HT1080 (cell line): ENCODE measurements at regions not wholly inside any gene's neighbourhood (a gene's known extent, or its start where the extent isn't known, plus 50 kb on each side); places are given as distances from the start of the nearest gene placed in this dataset.
"Not testable (repeated sequence)": the region's sequence is repeated elsewhere in the genome, so short reads cannot be mapped to it uniquely, and the experiment has no call there.

Experiments
- DNase-seq: peaks from one replicate; pipeline ENCODE4 v3.0.0-alpha.2; 2015; ENCODE audit warnings: low read depth

DNA sequence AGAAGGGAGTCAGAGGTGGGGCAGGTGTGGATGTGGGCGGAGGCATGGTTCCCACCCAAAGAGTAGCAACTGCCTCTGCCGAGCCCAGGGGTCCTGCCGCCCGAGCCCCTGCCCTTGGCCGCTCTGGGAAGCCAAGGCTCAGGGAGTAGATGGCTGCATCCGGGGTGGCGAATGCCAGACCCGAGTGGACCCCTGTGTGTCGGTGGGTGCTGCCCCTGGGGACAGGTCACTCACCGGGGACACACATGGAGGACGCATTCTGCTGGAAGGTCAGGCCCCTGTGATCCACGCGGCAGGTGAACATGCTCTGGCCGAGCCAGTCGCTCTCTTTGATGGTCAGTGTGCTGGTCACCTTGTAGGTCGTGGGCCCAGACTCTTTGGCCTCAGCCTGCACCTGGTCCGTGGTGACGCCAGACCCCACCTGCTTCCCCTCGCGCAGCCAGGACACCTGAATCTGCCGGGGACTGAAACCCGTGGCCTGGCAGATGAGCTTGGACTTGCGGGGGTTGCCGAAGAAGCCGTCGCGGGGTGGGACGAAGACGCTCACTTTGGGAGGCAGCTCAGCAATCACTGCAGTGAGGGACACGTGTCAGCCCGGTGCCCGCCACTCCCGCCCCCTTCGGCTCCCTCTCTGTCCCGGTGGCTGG, 329.0 kb downstream of the TMEM121 start:
- DNase-seq, result no peak

GRCh38 chr14:105855893-105856675, 329.7 kb downstream of the TMEM121 start:
- DNase-seq, result no peak

- no peak for DNase-seq
Measured at GRCh38 chr14:105856676-105857219, 330.4 kb downstream of the TMEM121 start.

DNA sequence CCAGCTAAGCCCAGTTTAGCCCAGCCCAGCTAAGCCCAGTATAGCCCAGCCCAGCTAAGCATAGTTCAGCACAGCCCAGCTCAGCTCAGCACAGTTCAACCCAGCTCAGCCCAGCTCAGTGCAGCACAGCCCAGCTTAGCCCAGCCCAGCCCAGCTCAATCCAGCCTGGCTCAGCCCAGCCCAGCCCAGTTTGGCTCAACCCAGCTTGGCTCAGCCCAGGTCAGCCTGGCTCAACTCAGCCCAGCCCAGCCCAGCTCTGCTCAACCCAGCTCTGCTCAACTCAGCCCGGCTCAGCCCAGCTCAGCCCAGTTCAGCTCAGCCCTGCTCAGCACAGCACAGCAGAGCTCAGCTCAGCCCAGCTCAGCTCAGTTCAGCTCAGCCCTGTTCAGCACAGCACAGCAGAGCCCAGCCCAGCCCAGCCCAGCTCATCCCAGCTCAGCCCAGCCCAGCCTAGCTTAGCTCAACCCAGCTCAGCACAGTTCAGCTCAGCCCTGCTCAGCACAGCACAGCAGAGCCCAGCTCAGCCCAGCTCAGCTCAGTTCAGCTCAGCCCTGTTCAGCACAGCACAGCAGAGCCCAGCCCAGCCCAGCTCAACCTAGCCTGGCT, 330.9 kb downstream of the TMEM121 start:
- no peak for DNase-seq

DNA sequence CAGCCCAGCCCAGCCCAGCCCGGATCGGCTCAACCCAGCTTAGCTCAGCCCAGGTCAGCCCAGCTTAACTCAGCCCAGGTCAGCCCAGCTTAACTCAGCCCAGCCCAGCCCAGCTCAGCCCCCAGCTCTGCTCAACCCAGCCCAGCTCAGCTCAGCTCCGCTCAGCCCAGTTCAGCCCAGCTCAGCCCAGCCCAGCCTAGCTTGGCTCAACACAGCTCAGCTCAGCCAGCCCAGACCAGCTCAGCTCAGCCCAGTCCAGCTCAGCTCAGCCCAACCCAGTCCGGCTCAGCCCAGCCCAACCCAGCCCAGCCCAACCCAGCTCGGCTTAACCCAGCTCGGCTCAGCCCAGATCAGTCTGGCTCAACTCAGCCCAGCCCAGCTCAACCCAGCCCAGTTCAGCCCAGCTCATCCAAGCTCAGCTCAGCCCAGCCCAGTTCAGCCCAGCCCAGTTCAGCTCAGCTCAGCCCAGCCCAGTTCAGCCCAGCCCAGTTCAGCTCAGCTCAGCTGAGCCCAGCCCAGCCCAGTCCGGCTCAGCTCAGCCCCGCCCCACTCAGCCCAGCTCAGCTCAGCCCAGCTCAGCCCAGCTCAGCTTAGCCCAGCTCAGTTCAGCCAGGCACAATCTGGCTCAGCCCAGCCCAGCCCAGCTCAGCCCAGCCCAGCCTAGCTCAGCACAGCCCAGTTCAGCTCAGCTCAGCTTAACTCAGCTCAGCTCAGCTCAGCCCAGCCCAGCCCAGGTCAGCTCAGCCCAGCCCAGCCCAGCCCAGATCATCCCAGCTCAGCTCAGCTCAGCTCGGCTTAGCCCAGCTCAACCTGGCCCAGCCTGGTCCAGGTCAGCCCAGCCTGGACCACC, 331.7 kb downstream of the TMEM121 start:
- DNase-seq, result no peak

GRCh38 chr14:105858676-105859025, 332.3 kb downstream of the TMEM121 start:
- DNase-seq, result no peak

GRCh38 chr14:105859073-105859716, 332.8 kb downstream of the TMEM121 start:
- not testable (repeated sequence) for DNase-seq

DNA sequence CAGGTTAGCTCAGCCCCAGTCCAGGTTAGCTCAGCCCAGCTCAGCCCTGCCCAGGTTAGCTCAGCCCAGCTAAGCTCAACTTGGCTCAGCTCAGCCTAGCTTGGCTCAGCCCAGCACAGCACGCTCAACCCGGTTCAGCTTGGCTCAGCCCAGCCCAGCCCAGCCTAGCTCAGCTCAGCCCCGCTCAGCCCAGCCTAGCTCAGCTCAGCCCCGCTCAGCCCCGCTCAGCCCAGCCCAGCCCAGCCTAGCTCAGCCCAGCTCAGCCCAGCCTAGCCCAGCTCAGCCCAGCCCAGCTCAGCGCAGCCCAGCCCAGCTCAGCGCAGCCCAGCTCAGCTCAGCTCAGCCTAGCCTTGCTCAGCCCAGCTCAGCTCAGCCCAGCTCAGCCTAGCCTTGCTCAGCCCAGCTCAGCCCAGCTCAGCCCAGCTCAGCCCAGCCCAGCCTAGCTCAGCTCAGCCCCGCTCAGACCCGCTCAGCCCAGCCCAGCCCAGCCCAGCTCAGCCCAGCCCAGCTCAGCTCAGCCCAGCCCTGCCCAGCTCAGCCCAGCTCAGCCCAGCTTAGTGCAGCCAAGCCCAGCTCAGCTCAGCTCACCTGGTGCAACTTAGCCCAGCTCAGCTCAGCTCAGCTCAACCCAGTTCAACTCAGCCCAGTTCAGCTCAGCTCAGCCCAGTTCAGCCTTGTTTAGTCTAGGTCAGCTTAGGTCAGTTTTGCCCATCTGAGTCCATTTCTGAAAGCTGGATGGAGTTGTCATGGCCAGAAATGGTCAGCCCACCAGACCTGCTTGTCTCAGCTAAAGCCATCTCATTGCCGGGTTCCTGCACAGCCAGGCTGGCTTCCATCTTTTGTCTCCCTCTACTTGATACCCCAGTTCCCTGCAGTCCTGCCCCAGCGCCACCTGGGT, 333.6 kb downstream of the TMEM121 start:
- DNase-seq, result no peak

DNA sequence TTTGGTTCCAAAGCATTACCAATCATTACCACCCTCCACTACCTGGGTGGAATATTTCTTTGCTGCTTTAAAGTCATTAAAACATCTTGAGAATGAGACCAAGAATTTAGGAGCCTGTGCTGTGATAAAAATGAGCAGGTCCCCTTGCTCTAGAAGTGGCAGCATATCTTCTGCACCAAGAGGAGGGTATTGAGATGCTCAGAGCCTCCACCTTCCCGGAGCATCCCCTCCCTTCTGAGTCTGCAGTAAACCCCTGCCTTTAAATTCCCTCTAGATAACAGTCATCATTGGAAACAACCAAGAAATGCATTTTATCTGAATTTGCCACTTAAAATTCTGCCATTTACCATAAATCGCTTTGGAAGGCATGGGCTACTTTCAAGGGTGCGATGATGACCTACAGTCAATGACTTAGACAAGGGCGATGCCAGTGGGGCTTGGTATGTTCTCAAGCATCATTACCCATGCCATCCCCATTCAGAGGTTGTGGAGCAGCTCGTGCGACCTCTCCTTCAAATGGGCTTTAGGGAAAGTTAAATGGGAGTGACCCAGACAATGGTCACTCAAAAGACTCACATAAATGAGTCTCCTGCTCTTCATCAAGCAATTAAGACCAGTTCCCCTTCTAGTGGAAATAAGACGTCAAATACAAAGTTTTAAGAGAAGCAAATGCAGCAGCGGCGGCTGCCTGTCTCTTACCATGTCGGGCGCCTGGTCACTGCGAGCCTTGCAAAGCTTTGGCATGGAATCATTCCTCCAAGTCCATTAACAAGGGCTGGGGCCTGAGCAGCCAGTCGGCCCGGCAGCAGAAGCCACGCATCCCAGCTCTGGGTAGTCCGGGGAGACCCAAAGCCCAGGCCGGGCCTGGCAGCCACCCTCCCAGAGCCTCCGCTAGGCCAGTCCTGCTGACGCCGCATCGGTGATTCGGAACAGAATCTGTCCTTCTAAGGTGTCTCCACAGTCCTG, 334.5 kb downstream of the TMEM121 start:
- DNase-seq, result no peak

DNA sequence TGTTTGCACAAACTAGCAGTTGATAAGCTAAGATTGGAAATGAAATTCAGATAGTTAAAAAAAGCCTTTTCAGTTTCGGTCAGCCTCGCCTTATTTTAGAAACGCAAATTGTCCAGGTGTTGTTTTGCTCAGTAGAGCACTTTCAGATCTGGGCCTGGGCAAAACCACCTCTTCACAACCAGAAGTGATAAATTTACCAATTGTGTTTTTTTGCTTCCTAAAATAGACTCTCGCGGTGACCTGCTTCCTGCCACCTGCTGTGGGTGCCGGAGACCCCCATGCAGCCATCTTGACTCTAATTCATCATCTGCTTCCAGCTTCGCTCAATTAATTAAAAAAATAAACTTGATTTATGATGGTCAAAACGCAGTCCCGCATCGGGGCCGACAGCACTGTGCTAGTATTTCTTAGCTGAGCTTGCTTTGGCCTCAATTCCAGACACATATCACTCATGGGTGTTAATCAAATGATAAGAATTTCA, 335.6 kb downstream of the TMEM121 start:
- no peak for DNase-seq

DNA sequence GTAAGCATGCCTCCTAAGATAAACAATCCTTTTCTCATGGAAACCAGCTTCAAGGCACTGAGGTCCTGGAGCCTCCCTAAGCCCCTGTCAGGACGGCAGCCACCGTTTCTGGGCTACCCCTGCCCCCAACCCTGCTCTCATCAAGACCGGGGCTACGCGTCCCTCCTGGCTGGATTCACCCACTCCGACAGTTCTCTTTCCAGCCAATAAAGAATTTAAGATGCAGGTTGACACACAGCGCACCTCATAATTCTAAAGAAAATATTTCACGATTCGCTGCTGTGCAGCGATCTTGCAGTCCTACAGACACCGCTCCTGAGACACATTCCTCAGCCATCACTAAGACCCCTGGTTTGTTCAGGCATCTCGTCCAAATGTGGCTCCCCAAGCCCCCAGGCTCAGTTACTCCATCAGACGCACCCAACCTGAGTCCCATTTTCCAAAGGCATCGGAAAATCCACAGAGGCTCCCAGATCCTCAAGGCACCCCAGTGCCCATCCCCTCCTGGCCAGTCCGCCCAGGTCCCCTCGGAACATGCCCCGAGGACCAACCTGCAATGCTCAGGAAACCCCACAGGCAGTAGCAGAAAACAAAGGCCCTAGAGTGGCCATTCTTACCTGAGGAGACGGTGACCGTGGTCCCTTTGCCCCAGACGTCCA, 336.3 kb downstream of the TMEM121 start:
- DNase-seq, result no peak

DNA sequence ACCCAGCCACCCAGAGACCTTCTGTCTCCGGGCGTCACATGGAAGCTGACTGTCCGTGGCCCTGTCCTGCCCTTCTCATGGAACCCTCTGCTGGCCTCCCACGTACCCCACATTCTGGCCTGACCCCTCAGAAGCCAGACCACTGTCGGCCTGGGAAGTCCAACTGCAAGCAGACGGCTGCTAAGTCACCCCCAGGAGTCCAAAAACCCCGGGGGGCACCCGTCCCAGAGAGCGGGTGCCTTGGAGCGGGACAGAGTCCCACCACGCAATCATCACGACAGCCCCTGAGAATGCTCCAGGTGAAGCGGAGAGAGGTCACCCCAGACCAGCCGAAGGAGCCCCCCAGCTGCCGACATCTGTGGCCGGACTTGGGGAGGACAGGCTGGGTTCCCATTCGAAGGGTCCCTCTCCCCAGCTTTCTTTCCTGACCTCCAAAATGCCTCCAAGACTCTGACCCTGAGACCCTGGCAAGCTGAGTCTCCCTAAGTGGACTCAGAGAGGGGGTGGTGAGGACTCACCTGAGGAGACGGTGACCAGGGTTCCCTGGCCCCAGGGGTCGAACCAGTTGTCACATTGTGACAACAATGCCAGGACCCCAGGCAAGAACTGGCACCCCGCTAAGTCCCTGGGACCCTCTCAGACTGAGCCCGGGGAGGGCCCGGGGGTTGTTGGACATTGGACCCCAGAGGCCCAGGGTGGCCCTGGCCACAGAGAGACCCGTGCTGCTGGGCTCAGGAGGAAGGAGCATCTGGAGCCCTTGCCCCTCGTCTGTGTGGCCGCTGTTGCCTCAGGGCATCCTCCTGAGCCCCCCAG, 337.1 kb downstream of the TMEM121 start:
- no peak for DNase-seq

GRCh38 chr14:105864116-105864515, 337.7 kb downstream of the TMEM121 start:
- no peak for DNase-seq

DNA sequence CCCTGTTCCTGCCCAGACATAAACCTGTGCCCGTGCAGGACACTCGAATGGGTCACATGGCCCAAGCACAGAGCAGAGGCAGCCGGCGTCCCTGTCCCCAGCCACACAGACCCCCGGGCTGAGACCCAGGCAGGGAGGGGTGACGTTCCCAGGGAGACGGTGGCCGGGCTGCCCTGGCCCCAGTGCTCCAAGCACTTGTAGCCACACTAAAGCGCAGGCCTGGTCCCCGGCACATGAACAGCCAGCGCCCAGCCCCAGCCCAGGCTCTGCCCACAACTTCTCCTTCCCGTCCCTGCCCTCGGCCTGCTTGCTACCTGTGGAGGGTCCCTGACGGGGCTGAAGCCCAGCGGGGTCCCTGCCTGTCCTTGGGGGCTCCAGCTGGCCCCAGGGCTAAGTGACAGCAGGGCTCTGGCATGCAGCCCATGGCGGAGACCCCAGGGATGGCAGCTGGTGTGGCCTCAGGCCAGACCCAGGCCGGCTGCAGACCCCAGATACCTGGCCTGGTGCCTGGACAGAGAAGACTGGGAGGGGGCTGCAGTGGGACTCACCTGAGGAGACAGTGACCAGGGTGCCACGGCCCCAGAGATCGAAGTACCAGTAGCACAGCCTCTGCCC, 338.4 kb downstream of the TMEM121 start:
- no peak for DNase-seq

GRCh38 chr14:105865266-105865903, 339.0 kb downstream of the TMEM121 start:
- DNase-seq, result no peak
